GM12875 (cell line): ENCODE measurements at regions not wholly inside any gene's neighbourhood (a gene's known extent, or its start where the extent isn't known, plus 50 kb on each side); places are given as distances from the start of the nearest gene placed in this dataset.

Experiments used
- H3K4me3 ChIP-seq: one replicate; pipeline ENCODE4 v1.5.1; 2011; ENCODE audit warnings: low read depth, low read length, control low read depth
- TF ChIP-seq, protein P1 (sequence below): IDR thresholded peaks from 2 replicates; pipeline ENCODE4 v1.5.1; 2011; ENCODE audit warnings: low read depth, mild to moderate bottlenecking, control low read depth, inconsistent platforms, low read length, moderate library complexity, borderline replicate concordance; ENCODE audit not compliant: insufficient read depth

DNA sequence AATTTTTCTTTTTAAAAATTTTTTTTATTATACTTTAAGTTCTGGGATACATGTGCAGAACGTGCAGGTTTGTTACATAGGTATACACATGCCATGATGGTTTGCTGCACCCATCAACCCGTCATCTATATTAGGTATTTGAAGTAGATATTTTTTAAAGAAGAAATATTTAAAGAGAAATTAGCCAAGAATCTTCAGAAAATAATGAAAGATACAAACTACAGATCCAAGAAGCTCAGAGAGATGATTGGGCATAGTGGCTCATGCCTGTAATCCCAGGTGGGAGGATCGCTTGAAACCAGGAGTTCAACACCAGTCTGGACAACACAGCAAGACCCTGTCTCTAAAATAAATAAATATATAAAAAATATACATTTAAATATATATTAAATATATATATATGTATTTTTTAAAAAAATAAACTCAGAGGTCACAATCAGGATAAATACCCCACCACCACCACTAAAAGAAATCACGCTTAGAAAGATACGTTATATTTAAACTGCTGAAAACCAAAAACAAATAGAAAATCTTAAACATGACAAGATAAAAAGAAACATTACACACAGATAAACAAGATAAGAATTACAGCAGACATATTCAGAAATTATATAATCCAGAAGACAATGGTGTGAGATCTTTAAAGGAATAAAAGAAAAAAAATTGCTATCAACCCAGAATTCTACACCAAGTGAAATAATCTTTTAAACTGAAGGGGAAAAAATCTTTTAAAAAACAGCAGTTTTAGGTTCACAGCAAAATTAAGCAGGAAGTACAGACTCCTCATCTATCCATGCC is 57.5 kb downstream of the CSF2 start:
- no peak overlapping the region for H3K4me3 ChIP-seq
- TF ChIP-seq, protein P1, sequence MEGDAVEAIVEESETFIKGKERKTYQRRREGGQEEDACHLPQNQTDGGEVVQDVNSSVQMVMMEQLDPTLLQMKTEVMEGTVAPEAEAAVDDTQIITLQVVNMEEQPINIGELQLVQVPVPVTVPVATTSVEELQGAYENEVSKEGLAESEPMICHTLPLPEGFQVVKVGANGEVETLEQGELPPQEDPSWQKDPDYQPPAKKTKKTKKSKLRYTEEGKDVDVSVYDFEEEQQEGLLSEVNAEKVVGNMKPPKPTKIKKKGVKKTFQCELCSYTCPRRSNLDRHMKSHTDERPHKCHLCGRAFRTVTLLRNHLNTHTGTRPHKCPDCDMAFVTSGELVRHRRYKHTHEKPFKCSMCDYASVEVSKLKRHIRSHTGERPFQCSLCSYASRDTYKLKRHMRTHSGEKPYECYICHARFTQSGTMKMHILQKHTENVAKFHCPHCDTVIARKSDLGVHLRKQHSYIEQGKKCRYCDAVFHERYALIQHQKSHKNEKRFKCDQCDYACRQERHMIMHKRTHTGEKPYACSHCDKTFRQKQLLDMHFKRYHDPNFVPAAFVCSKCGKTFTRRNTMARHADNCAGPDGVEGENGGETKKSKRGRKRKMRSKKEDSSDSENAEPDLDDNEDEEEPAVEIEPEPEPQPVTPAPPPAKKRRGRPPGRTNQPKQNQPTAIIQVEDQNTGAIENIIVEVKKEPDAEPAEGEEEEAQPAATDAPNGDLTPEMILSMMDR, result no peak

GRCh38 chr5:132132138-132132537 is 58.5 kb downstream of the CSF2 start:
- TF ChIP-seq, protein P1, result no peak
- no peak overlapping the region for H3K4me3 ChIP-seq

DNA sequence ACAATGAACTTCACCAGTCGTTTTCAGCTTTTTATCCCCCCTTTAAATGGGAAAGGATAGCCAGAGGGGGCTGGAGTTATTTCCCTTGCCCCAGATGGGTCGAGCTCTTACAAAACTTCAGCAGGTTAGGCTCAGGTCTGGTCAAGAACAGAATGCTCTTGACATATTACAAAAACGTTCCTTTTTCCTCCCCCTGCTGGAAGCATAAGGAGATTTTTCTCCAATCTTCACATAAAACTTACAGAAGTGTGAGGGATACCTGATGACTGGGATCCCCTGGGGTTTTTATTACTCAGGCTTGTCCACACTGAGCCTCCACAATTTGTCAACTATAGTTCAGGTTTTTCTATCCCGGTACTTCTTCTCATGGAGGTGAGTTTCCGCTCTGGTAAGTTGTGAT is 60.8 kb downstream of the CSF2 start:
- TF ChIP-seq, protein P1, result peak; percentile 16; the same call in 1 of the 2 replicates
- no peak overlapping the region for H3K4me3 ChIP-seq

- TF ChIP-seq, protein P1, result no peak
These were observed 63.3 kb downstream of the CSF2 start for GRCh38 chr5:132136906-132137305.

GRCh38 chr5:132138260-132138659 is 64.7 kb downstream of the CSF2 start:
- no peak overlapping the region for H3K4me3 ChIP-seq
- TF ChIP-seq, protein P1, result no peak

More at GRCh38 chr5:132136906-132137305, 63.3 kb downstream of the CSF2 start:
- H3K4me3 ChIP-seq, result no peak overlapping the region
